AML-193 (cell line): ENCODE measurements at regions not wholly inside any gene's neighbourhood (a gene's known extent, or its start where the extent isn't known, plus 50 kb on each side); places are given as distances from the start of the nearest gene placed in this dataset.
A peak's percentile ranks its signal among the peaks of the same experiment; 100 is the strongest.

ENCODE experiments used
- DNase-seq, 2 experiments: peaks; one replicate each; lab custom pipeline; 2025; lab: John Stamatoyannopoulos, UW

DNA sequence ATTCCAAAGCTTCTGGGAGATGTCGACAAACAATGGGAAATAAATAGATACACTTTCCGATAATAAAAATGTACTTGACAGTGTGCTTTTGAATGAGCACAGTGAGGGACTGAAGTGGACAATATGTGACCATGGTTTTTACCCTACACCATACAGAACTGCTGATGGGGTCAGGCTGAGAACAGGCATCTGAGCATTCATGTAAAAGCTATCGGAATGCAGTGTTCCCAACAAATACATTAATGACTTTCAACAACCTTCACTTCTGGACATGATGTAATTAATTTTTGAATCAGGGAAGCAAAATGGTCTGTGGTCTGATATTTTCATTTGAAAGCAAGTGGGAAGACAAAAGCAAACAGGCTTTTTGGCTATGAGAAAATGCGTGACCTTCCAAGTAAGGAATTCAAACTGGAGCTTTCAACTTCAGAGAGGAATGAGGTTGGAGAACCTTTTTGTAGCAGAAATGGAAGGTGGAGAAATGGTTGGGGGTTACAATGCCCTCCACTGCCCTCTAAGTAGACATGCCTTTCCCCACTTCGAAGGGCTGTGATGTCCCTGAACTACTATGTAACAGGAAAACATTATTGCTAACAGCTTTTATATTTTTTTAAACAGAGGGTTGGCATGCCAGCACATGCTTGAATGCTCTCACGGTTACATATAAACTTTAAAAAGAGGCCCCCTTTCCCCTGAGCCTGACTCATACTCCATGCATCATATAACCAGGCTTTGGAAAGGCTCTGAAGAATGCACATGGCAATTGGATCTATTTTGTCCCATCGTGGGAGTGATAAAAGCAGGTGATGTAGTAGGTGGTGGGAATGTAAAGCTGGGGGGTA, 203.5 kb upstream of the CITED2 start:
- DNase-seq, result no peak

GRCh38 chr6:139577124-139577762, 202.8 kb upstream of the CITED2 start:
- no peak for DNase-seq

- no peak for DNase-seq
These were observed 197.6 kb upstream of the CITED2 start for GRCh38 chr6:139572001-139572400.

GRCh38 chr6:139570166-139570565, 195.7 kb upstream of the CITED2 start:
- no peak for DNase-seq

DNA sequence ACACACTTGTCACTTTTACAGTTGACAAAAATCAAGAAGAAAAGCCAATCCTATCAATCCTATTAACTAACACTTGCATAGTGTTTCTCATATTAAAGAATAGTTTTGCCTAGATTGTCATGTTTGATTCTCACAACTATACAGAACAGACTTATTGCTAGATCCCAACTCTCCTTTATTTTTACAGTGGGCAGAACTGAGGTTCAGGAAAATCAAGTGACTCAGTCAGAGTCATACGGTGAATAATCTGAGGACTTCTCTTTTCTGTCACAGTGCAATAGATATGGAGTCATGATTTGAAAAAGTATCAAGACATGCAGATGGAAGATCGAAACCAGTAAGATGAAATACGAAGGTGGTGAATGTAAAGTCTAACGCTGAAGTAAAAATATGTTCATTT, 195.1 kb upstream of the CITED2 start:
- DNase-seq, result no peak

DNA sequence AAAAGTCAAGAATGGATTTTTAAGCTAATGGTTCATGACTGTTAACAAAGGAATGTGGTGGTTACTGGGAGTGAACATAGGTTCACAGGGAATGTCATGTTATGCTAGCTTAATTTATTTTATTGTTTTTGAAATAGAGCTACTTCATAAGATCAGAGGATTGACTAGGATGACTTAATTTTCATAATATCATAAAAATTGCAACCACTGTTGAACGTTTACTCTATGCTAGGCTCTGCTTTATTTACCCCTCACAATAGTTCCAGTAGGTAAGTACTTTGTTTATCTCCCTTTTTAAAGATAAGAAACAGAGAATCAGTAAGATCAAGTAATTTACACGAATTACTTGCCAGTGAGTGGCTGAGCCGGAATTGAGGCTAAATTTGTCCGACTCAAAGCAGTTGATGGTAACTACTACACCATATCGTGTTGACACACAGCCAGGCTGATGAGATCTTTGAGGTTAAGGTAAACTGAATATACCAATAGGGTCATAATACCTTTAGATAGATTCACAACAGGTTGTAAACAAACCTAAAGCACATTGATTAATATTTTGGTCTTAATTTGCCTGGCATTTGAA, 194.6 kb upstream of the CITED2 start:
- DNase-seq, result no peak

GRCh38 chr6:139568151-139568955, 193.9 kb upstream of the CITED2 start:
- DNase-seq, result peak in 1 of 2 experiments; percentile 22

GRCh38 chr6:139567095-139567494, 192.6 kb upstream of the CITED2 start:
- no peak for DNase-seq

GRCh38 chr6:139565591-139565990, 191.1 kb upstream of the CITED2 start:
- no peak for DNase-seq

DNA sequence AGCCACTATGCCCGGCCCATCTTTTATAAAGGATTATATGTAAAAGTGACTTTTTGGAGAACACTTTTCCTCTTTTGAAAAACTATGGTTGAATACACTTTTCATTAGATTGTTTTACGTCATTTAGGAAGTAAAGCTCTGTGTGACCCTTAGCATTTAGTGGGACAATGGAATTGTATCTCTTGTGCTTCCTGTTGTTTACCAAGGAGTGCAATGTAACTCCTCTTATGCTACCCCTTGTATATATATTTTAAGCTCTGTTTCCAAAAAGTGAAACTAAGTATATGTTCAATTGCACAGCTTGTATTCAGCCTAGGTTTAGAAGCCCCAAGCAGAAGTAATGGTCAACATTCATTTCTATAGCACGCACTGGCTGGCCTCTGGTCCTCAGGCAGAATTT, 183.1 kb upstream of the CITED2 start:
- DNase-seq, result no peak

DNA sequence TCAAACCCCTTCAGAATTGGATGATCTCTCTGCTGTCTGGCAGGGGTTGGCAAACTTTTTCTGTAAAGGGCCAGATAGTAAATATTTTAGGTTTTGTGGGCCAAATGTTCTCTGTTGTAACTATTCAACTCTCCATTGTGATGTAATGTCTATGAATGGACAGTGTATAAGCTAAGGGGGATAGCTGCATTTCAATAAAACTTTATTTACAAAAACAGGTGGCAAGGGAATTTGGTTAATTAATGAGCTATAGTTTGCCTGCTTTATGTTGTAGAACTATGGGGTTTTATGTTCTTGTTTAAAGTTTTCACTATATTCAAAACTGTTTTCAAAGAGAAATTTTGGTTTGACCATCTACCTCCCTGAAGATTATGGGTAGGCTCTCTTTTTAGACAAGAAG, 182.1 kb upstream of the CITED2 start:
- DNase-seq, result no peak

DNA sequence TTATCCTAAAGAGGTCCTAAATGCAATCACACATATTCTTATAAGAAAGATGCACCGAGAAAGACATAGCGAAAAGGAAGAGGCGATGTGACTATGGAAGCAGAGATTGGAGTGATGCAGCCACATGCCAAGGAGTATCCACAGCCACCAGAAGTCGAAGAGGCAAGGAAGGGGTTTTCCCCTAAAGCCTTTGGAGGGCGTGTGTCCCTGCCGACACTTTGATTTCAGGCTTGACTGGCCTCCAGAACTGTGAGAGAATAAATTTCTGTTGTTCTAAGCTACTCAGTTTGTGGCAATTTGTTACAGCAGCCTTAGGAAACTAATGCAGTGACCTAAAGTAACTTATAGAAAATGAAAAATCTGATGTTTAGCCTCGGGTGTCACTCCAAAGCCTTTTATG, 179.5 kb upstream of the CITED2 start:
- DNase-seq, result no peak

GRCh38 chr6:139551376-139551775, 176.9 kb upstream of the CITED2 start:
- no peak for DNase-seq

GRCh38 chr6:139550361-139550760, 175.9 kb upstream of the CITED2 start:
- no peak for DNase-seq

GRCh38 chr6:139549561-139550070, 175.2 kb upstream of the CITED2 start:
- DNase-seq, result no peak

DNA sequence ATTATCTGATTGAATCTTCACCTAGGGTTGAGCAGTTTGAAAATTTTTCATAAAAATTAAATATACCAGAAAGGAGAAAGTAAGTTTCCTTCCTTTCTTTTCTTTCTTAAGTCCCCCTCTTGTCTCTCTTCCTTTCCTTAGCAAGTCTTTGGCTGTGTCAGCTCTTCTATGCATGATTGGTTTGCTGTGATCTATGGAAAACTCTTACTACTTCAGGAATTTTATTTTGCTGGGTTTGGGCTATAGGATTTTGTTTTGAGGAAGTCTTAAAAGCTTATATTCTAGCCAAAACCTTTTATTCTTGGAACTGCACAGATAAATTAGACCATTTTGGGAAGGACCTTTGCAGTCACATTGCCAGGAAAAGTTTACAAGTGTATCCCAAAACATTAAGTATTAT, 173.4 kb upstream of the CITED2 start:
- DNase-seq, result no peak

- no peak for DNase-seq
These were observed 172.8 kb upstream of the CITED2 start for GRCh38 chr6:139547122-139547776.

GRCh38 chr6:139546106-139546472, 171.6 kb upstream of the CITED2 start:
- DNase-seq, result no peak

GRCh38 chr6:139545206-139546105, 171.0 kb upstream of the CITED2 start:
- DNase-seq, result no peak

DNA sequence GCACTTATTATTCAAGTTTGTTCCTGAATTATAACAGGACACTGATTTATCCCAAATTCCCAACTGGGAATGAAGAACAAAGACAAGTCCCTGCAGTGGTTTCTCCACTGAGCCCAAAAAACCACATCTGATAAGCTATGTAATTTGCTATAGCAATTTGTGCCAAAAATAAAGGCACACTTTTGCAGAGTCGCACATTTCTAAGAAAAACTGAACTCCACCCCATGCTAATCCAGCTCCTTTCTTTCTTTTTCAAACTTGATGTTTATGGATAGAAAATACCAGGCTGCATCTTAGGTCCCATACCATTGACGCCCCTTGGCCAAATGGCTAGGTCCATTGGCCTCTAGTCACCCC, 170.2 kb upstream of the CITED2 start:
- DNase-seq, result no peak

DNA sequence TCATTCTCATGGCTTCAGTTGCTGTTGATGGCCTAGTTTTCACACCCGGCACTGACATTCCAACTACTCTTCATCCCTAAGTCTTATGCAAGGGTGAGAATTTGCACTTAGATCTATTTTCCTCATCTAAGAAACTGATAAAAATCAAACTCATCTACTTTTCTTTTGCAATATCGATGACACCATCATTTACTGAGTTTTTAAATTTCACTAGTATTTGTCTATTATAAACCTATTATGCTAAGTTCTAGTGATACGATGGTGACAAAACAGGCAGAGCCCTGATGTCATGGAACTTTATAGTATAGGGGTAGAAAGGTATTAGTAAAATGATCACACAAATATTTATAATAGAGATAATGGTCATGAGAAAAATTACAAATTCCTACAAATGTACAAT, 167.9 kb upstream of the CITED2 start:
- DNase-seq, result no peak
